H9 (cell line): ENCODE measurements at regions not wholly inside any gene's neighbourhood (a gene's known extent, or its start where the extent isn't known, plus 50 kb on each side); places are given as distances from the start of the nearest gene placed in this dataset.

Experiments
- DNase-seq: peaks from one replicate; pipeline ENCODE4 v3.0.0-alpha.2; 2017
- H2AFZ ChIP-seq: one replicate; pipeline ENCODE4 v1.6.1; 2013; ENCODE audit warnings: mild to moderate bottlenecking, low read length, control low read depth, moderate library complexity
- H2AK5ac ChIP-seq: 2 replicates; pipeline ENCODE4 v1.6.1; 2013; ENCODE audit warnings: low read length, control low read depth, mixed read lengths; ENCODE audit not compliant: insufficient read length
- H2BK120ac ChIP-seq: one replicate; pipeline ENCODE4 v1.6.1; 2013; ENCODE audit warnings: low read depth, mild to moderate bottlenecking, low read length, control low read depth, inconsistent platforms; ENCODE audit not compliant: poor library complexity, severe bottlenecking
- H2BK12ac ChIP-seq: 2 replicates; pipeline ENCODE4 v1.6.1; 2013; ENCODE audit warnings: low read length, control low read depth, mixed read lengths, low read depth; ENCODE audit not compliant: insufficient read length
- H2BK15ac ChIP-seq: 2 replicates; pipeline ENCODE4 v1.6.1; 2013; ENCODE audit warnings: low read depth, low read length, control low read depth
- H2BK20ac ChIP-seq: one replicate; pipeline ENCODE4 v1.6.1; 2013; ENCODE audit warnings: low read depth, mild to moderate bottlenecking, low read length, control low read depth, inconsistent platforms; ENCODE audit not compliant: poor library complexity, severe bottlenecking
- H2BK5ac ChIP-seq: 2 replicates; pipeline ENCODE4 v1.6.1; 2013; ENCODE audit warnings: low read length, control low read depth, mixed read lengths; ENCODE audit not compliant: insufficient read length
- H3K14ac ChIP-seq: 2 replicates; pipeline ENCODE4 v1.6.1; 2013; ENCODE audit warnings: low read length, control low read depth; ENCODE audit not compliant: insufficient read depth
- H3K18ac ChIP-seq: 2 replicates; pipeline ENCODE4 v1.6.1; 2013; ENCODE audit warnings: low read depth, mild to moderate bottlenecking, mixed read lengths, low read length, control low read depth; ENCODE audit not compliant: insufficient read length
- H3K23ac ChIP-seq: 2 replicates; pipeline ENCODE4 v1.6.1; 2013; ENCODE audit warnings: low read length, control low read depth, mixed read lengths, low read depth; ENCODE audit not compliant: insufficient read length
- H3K23me2 ChIP-seq: 2 replicates; pipeline ENCODE4 v1.6.1; 2013; ENCODE audit warnings: low read depth, mild to moderate bottlenecking, mixed read lengths, low read length, control low read depth; ENCODE audit not compliant: insufficient read length, poor library complexity, severe bottlenecking
- H3K27ac ChIP-seq: 2 replicates; pipeline ENCODE4 v1.5.1; 2013; ENCODE audit warnings: low read length, control low read depth, mixed read lengths, low read depth; ENCODE audit not compliant: insufficient read length
- H3K27me3 ChIP-seq: 2 replicates; pipeline ENCODE4 v1.6.1; 2013; ENCODE audit warnings: low read length, control low read depth, inconsistent platforms; ENCODE audit not compliant: insufficient read depth
- H3K4ac ChIP-seq: 2 replicates; pipeline ENCODE4 v1.6.1; 2013; ENCODE audit warnings: low read depth, mild to moderate bottlenecking, control low read depth, inconsistent platforms, low read length, moderate library complexity
- H3K4me1 ChIP-seq: 2 replicates; pipeline ENCODE4 v1.6.1; 2013; ENCODE audit warnings: low read length, control low read depth, inconsistent platforms; ENCODE audit not compliant: insufficient read depth
- H3K4me2 ChIP-seq: 2 replicates; pipeline ENCODE4 v1.6.1; 2013; ENCODE audit warnings: low read length, control low read depth, mixed read lengths; ENCODE audit not compliant: insufficient read length, insufficient read depth
- H3K56ac ChIP-seq: 2 replicates; pipeline ENCODE4 v1.6.1; 2013; ENCODE audit warnings: low read depth, mild to moderate bottlenecking, mixed read lengths, low read length, control low read depth; ENCODE audit not compliant: insufficient read length
- H3K79me1 ChIP-seq: 2 replicates; pipeline ENCODE4 v1.6.1; 2013; ENCODE audit warnings: low read depth, mild to moderate bottlenecking, moderate library complexity, low read length, control low read depth, inconsistent platforms; ENCODE audit not compliant: insufficient read depth, poor library complexity, severe bottlenecking
- H3K79me2 ChIP-seq: 2 replicates; pipeline ENCODE4 v1.6.1; 2013; ENCODE audit warnings: low read length, control low read depth, inconsistent platforms; ENCODE audit not compliant: insufficient read depth
- H3K9ac ChIP-seq: 2 replicates; pipeline ENCODE4 v1.6.1; 2013; ENCODE audit warnings: low read length, control low read depth, mixed read lengths; ENCODE audit not compliant: insufficient read length; ENCODE audit errors: extremely low read depth
- H3K9me3 ChIP-seq: one replicate; pipeline ENCODE4 v1.6.1; 2013; ENCODE audit warnings: low read depth, low read length, inconsistent platforms; ENCODE audit not compliant: control insufficient read depth
- H3T11ph ChIP-seq: one replicate; pipeline ENCODE4 v1.6.1; 2013; ENCODE audit warnings: mild to moderate bottlenecking, low read length, control low read depth, inconsistent platforms
- H4K20me1 ChIP-seq: one replicate; pipeline ENCODE4 v1.6.1; 2013; ENCODE audit not compliant: control insufficient read depth, insufficient read length, insufficient read depth
- H4K5ac ChIP-seq: 2 replicates; pipeline ENCODE4 v1.6.1; 2013; ENCODE audit warnings: low read depth, mild to moderate bottlenecking, mixed read lengths, low read length, control low read depth; ENCODE audit not compliant: insufficient read length
- H4K8ac ChIP-seq: replicated peaks from 2 replicates; pipeline ENCODE4 v1.6.1; 2013; ENCODE audit warnings: low read length, control low read depth, mixed read lengths, low read depth; ENCODE audit not compliant: insufficient read length
- H4K91ac ChIP-seq: 2 replicates; pipeline ENCODE4 v1.6.1; 2013; ENCODE audit warnings: low read depth, mild to moderate bottlenecking, moderate library complexity, mixed read lengths, low read length, control low read depth; ENCODE audit not compliant: insufficient read length
- H3K27ac Mint-ChIP-seq, 3 experiments: 2 replicates in 2 of 3; 3 replicates in 1 of 3; pipeline ENCODE4 v1.8.0; 2020 to 2021; ENCODE audit warnings: mixed read lengths in 3 of 3, mild to moderate bottlenecking in 1 of 3, moderate library complexity in 1 of 3
- H3K27me3 Mint-ChIP-seq: 2 replicates; pipeline ENCODE4 v1.8.0; 2021; ENCODE audit warnings: low read depth, mild to moderate bottlenecking, moderate library complexity, mixed read lengths
- H3K36me3 Mint-ChIP-seq, 3 experiments: 2 replicates in 2 of 3; 3 replicates in 1 of 3; pipeline ENCODE4 v1.8.0; 2020 to 2021; ENCODE audit warnings: low read depth in 3 of 3, mixed read lengths in 3 of 3; ENCODE audit not compliant: insufficient read depth in 1 of 3
- H3K4me1 Mint-ChIP-seq, 2 experiments: 2 replicates each; pipeline ENCODE4 v1.8.0; 2020; ENCODE audit warnings: mixed read lengths in 2 of 2
- H3K4me3 Mint-ChIP-seq, 2 experiments: 2 replicates in 1 of 2; 3 replicates in 1 of 2; pipeline ENCODE4 v1.8.0; 2020 to 2021; ENCODE audit warnings: mild to moderate bottlenecking in 2 of 2, mixed read lengths in 2 of 2, moderate library complexity in 1 of 2
- H3K9me3 Mint-ChIP-seq, 2 experiments: 2 replicates in 1 of 2; 3 replicates in 1 of 2; pipeline ENCODE4 v1.8.0; 2020; ENCODE audit warnings: mild to moderate bottlenecking in 2 of 2, mixed read lengths in 2 of 2, moderate library complexity in 1 of 2
- CTCF ChIP-seq: fragments of 200-600 bp; sonication (generic); conservative IDR thresholded peaks from 3 replicates; pipeline ENCODE4 v1.8.0; 2021; ENCODE audit warnings: antibody characterized with exemption, mild to moderate bottlenecking
- WGBS: extraction: QIAGEN DNeasy Blood & Tissue Kit; methylation state at CpG from one replicate; pipeline ENCODE4 v1.1.7; 2013; ENCODE audit warnings: missing lambda C conversion rate, low lambda C conversion rate, mixed read lengths; ENCODE audit not compliant: insufficient read length; ENCODE audit errors: extremely low coverage; 5-methylcytosine and 5-hydroxymethylcytosine counted together

- Mint-ChIP-seq H3K36me3 (no peaks in the 10 kb centered on the region), H3K27ac (no peak overlapping the region), H3K4me3 (no peak overlapping the region), H3K27me3 (no peaks in the 10 kb centered on the region), H3K9me3 (no peaks in the 10 kb centered on the region), H3K4me1 (no peaks in the 10 kb centered on the region)
- Histone ChIP-seq H3K14ac (no peak overlapping the region), H3K9ac (no peak overlapping the region), H3K18ac (no peak overlapping the region), H3K27ac (no peak overlapping the region), H3K9me3 (no peaks in the 10 kb centered on the region), H4K5ac (no peak overlapping the region), H2BK120ac (no peak overlapping the region), H2BK12ac (no peak overlapping the region), H4K91ac (no peak overlapping the region), H4K20me1 (no peaks in the 10 kb centered on the region), H3K27me3 (no peaks in the 10 kb centered on the region), H3K79me2 (no peaks in the 10 kb centered on the region), H3K4me1 (no peaks in the 10 kb centered on the region), H2BK15ac (no peak overlapping the region), H2BK5ac (no peak overlapping the region), H2AFZ (no peak overlapping the region), H2AK5ac (no peak overlapping the region), H3K56ac (no peak overlapping the region), H3K23me2 (no peaks in the 10 kb centered on the region), H3K4me2 (no peak overlapping the region), H4K8ac (no peak overlapping the region), H3K23ac (no peak overlapping the region), H3K4ac (no peak overlapping the region), H2BK20ac (no peak overlapping the region), H3T11ph (no peak overlapping the region), H3K79me1 (no peaks in the 10 kb centered on the region)
- TF ChIP-seq CTCF: no peak
- no CpG with 5 or more reads among the region's 1 CpG for WGBS
- DNase-seq: no peak
Measured at GRCh38 chr1:82266351-82266750, 465.6 kb downstream of the ADGRL2 start.
